GM19324 (cell line): ENCODE measurements at regions not wholly inside any gene's neighbourhood (a gene's known extent, or its start where the extent isn't known, plus 50 kb on each side); places are given as distances from the start of the nearest gene placed in this dataset.

Source experiments
- ATAC-seq: cut with Tn5 transposase; IDR thresholded peaks from one replicate; pipeline ENCODE4 v1.9.1; 2021; ENCODE audit warnings: mild to moderate bottlenecking, moderate library complexity; ENCODE audit not compliant: unreplicated experiment, low FRiP score

- ATAC-seq: no peak
Measured at GRCh38 chr10:123583639-123584418, 82.3 kb upstream of the GPR26 start.

GRCh38 chr10:123584419-123584775, 81.8 kb upstream of the GPR26 start:
- ATAC-seq: no peak

GRCh38 chr10:123585477-123586445, 80.4 kb upstream of the GPR26 start:
- ATAC-seq: no peak

GRCh38 chr10:123587110-123587509, 79.0 kb upstream of the GPR26 start:
- no peak for ATAC-seq

DNA sequence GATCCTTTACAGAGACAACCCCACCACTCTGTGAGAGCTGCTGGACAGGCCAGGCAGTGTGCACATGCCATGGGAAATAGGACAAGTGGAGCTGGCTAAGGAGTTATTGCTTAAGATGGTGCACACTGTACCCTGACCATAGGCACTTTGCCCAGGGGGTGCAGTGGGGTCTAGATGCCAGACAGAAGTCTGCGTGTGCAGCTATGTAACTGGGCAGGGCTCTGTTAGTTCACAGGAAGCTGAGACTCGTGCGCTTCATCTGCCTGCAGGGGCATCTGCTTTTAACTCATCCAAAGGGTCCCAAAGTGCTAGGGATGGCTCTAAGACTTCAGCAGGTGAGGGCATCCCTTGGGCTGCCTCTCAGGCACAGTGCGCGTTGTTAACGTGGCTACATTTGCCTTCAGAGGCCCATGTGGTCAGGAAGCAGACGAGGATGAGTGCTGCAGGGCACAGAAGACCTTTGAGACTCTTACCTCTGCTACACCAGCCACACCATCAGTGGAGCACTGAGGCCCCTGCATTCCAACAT, 77.7 kb upstream of the GPR26 start:
- no peak for ATAC-seq

DNA sequence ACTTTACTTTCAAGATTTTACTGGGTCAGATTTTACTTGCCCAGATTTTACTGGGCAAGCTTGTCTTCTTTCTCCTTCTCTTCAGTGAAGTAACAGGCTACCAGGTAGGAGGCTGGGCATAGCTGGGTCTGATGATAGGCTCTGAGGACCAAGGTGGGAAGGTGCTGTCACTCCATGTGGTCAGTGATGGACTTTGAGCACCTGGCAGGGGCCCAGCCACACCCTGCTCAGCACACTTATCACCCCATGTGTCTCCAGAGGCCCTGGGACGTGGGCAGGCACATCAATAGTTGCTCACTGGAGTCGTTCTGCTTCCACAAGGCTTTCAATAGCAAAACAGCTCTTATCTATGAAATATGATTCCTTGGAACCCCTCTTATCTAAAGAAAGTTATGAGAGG, 70.5 kb upstream of the GPR26 start:
- ATAC-seq: no peak

DNA sequence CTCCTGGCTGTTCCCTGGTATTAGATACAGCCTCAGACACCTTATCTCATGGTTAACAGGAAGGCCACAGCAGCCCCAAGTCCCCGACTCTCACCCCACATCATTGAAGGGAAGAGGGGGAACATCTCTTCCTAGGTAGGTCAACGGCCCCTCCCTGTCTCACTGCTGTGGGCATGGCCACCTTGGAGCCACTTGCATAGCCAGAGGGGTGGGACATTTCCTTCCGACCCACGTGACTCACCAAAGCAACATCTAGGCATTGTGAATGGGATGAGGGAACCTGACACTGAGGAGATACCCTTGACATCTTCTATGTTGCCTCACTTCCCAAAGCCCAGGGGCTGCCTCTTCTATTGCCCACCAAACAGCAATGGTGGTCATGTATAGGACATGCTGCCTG, 68.5 kb upstream of the GPR26 start:
- no peak for ATAC-seq

GRCh38 chr10:123599366-123599849, 66.7 kb upstream of the GPR26 start:
- no peak for ATAC-seq

DNA sequence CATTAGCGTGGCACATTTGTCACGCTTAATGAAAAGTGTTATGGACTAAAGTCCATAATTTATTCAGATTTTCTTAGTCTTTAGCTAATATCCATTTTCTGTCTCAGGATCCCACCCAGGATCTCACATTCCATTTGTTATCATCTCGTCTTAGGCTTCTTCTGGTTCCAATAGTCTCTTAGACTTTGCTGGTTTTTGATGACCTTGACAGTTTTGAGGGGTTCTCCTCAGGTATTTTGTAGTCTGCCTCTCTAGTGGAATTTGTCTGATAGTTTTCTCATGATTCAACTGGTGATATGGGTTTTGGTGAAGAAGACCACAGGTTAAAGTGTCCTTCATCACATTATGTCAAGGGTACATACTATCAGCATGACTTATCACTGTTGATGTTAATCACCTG, 66.0 kb upstream of the GPR26 start:
- no peak for ATAC-seq

- ATAC-seq: no peak
Measured at GRCh38 chr10:123603130-123603529, 63.0 kb upstream of the GPR26 start.

- ATAC-seq: no peak
Measured at GRCh38 chr10:123604506-123604905, 61.6 kb upstream of the GPR26 start.

- no peak for ATAC-seq
Measured at GRCh38 chr10:123606006-123606405, 60.1 kb upstream of the GPR26 start.

DNA sequence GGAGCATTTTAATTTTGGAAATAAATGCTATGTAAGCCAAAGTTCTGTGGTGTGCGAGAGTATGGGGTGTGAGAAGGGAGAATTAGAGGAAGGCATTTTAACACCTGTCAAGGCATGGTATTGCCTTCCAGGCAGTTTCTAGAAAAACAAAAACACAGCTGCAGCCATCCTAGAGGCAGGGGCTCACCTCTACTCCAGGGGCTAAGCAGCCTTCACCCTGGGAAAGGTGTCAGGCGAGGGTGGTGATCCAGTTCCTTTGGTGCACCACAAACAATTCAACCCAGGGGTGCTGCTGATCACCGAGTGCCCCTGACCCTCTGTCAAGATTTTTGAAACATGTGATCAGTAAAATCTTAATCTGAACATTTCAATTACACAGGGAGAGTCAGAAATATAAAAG, 59.2 kb upstream of the GPR26 start:
- no peak for ATAC-seq

DNA sequence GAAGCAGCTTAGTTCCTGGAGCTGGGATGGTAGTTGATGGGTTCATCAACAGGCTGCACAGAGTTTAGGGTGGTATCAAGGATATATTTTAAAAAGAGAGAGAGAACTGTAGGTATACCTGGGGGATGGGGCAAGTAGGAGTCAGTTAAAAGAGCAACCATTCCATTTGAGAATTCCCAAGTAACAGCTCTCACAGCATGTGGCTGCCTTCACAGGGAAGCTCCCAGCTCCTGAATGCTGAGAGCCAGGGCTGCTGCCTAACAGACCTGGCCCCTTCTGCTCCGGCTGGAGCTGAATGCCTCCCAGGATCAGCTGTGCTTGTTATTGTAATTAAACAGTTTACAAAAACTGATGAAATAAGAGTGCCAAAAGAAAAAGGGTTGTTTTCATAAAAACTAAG, 58.8 kb upstream of the GPR26 start:
- ATAC-seq: no peak

- ATAC-seq: no peak
Measured at GRCh38 chr10:123608047-123608446, 58.1 kb upstream of the GPR26 start.

- ATAC-seq: no peak
Measured at GRCh38 chr10:123611243-123611642, 54.9 kb upstream of the GPR26 start.

DNA sequence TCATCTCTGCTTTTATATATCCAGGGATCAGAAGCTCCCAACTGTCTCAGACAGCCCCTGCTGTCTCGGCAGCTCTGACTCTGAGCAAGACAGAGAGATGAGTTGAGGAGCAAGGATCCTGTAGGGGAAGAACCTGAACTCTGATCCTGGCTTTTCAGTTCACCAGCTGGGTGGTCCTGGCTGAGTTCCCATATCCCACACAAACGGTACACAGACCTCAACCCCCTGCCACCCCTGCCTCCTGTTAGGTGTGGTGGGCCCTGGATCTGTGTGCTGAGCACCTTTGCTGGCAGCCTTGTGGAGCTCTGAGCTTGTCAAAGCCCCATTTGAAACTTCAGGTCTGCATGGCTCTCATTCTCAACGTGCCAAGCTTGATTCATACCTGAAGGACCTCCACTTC, 54.3 kb upstream of the GPR26 start:
- no peak for ATAC-seq

DNA sequence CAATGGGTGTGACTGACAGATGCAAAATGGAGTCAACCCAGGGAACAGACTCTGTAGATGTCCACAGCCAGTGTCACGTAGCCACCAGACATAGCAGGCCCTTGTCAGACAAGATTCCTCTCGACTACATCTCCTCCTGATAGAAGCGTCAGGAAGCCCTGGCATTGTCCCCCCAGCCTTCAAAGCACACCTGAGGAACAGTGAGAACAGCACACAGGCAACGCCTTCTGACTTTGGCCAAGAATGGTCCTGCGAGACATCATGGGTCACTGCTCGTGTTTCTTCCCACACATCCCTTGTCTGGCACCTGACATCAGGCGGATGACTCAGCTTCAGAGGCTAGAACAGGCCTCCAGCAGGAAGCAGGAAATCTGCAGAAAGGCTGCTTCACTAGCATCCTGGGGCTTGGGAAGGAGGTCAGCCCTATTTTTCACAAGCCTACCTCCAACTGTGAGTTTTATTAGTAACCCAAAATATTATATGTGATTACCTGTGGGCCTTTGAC, 52.8 kb upstream of the GPR26 start:
- no peak for ATAC-seq

- no peak for ATAC-seq
Measured at GRCh38 chr10:123614888-123615287, 51.3 kb upstream of the GPR26 start.
